ENCODE measurements at regions not wholly inside any gene's neighbourhood (a gene's known extent, or its start where the extent isn't known, plus 50 kb on each side); places are given as distances from the start of the nearest gene placed in this dataset.

DNA sequence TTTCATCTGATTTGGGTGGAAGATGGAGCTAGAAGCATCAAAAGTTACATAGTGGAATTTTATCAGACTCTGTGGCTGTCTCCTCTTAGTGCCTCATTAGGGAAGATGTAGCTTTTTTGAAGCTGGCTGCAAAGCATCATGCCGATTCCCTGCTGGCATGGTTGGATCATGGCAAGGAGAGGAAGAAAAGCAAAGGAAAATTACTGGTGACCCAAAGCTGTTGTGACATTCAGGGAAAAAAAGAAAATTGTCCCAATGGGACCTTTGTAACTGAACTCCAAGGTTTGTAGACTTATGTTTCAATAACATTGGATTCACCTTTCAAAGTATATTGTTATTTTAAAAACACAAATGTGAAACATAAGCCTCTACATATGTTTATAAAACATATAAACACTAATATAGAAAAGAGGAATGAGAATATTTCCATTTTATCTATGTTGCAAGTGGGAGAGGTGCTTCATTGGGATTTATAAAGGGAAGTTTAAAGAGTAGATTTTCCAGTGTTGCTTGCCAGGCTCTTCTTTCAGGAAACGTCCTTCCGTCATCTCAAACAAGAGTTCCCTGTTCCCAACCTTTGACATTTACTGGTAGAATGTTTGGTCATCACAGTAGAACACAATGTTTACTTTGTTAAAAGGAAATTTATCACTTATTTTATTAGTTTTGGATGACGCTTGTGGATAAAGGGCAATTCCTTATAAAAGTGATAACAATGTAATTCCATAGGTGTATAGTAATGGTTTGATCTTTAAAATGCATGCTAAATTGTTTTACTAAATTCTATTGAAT is 190.1 kb upstream of the GPRIN3 start:
- no peaks in the 10 kb centered on the region for H3K4me1 ChIP-seq (ENCODE audit: control insufficient read depth, low read length)
- H4K20me1 ChIP-seq (ENCODE audit: control insufficient read depth, insufficient read depth, low read depth, low read length): no peaks in the 10 kb centered on the region
- H3K36me3 ChIP-seq (ENCODE audit: control insufficient read depth, low read length): no peaks in the 10 kb centered on the region
- no peaks in the 10 kb centered on the region for H3K9me3 ChIP-seq (ENCODE audit: control insufficient read depth, insufficient read depth, low read length)
- no peaks in the 10 kb centered on the region for H3F3A ChIP-seq (ENCODE audit: control insufficient read depth, insufficient read depth)
- no peaks in the 10 kb centered on the region for H3K9me2 ChIP-seq (replicated peaks; ENCODE audit: control insufficient read depth, low read length)
- peaks cover 8% of the 10 kb centered on the region for H3K27me3 ChIP-seq (ENCODE audit: control insufficient read depth, low read length)
- no peaks in the 10 kb centered on the region for H3K79me2 ChIP-seq (ENCODE audit: control insufficient read depth, low read length)
- H3K4me2 ChIP-seq (ENCODE audit: low read length): no peak overlapping the region
- H3K27ac ChIP-seq (ENCODE audit: low read depth, low read length): no peak overlapping the region
- TF ChIP-seq CTCF (IDR thresholded peaks at IDR 0.05; ENCODE audit: low read depth, low read length, poor library complexity, severe bottlenecking) (no peak), EZH2phosphoT487 (IDR thresholded peaks at IDR 0.05; ENCODE audit: borderline replicate concordance, low read length) (no peak)
- no peak overlapping the region for H3K4me3 ChIP-seq (ENCODE audit: low read length)

- Histone ChIP-seq H4K20me1 (ENCODE audit: control insufficient read depth, insufficient read depth, low read depth, low read length) (no peaks in the 10 kb centered on the region), H3K36me3 (ENCODE audit: control insufficient read depth, low read length) (no peaks in the 10 kb centered on the region), H3F3A (ENCODE audit: control insufficient read depth, insufficient read depth) (no peaks in the 10 kb centered on the region), H3K4me1 (ENCODE audit: control insufficient read depth, low read length) (no peaks in the 10 kb centered on the region), H3K4me3 (ENCODE audit: low read length) (no peak overlapping the region), H3K79me2 (ENCODE audit: control insufficient read depth, low read length) (no peaks in the 10 kb centered on the region), H3K27ac (ENCODE audit: low read depth, low read length) (no peak overlapping the region), H3K9me2 (replicated peaks; ENCODE audit: control insufficient read depth, low read length) (no peaks in the 10 kb centered on the region), H3K9me3 (ENCODE audit: control insufficient read depth, insufficient read depth, low read length) (no peaks in the 10 kb centered on the region), H3K4me2 (ENCODE audit: low read length) (no peak overlapping the region), H3K27me3 (ENCODE audit: control insufficient read depth, low read length) (peaks cover 8% of the 10 kb centered on the region)
- TF ChIP-seq CTCF (IDR thresholded peaks at IDR 0.05; ENCODE audit: low read depth, low read length, poor library complexity, severe bottlenecking): no peak
- no peak for TF ChIP-seq EZH2phosphoT487 (IDR thresholded peaks at IDR 0.05; ENCODE audit: borderline replicate concordance, low read length)
Measured at GRCh38 chr4:89496851-89497250, 189.3 kb upstream of the GPRIN3 start.

DNA sequence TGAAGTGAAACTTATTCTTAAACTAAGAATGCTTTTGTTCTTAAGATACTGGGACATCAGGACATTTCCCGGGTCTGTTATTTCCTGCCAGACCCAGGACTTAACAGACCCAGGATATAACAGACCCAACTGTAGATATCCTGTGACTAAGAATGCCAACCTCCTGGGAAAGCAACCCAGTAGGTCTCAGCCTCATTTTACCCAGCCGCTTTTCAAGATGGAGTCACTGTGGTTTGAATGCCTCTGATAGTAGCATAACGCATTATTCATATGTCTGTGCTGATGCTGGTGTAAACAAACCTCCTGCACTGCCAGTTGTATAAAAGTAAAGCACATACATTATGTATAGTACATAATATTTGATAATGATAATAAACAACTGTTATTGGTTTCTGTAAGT is 185.8 kb upstream of the GPRIN3 start:
- H3K27me3 ChIP-seq (ENCODE audit: control insufficient read depth, low read length): no peaks in the 10 kb centered on the region
- no peaks in the 10 kb centered on the region for H3F3A ChIP-seq (ENCODE audit: control insufficient read depth, insufficient read depth)
- no peaks in the 10 kb centered on the region for H3K36me3 ChIP-seq (ENCODE audit: control insufficient read depth, low read length)
- H4K20me1 ChIP-seq (ENCODE audit: control insufficient read depth, insufficient read depth, low read depth, low read length): no peaks in the 10 kb centered on the region
- no peak overlapping the region for H3K4me2 ChIP-seq (ENCODE audit: low read length)
- no peak overlapping the region for H3K4me3 ChIP-seq (ENCODE audit: low read length)
- no peaks in the 10 kb centered on the region for H3K9me3 ChIP-seq (ENCODE audit: control insufficient read depth, insufficient read depth, low read length)
- H3K79me2 ChIP-seq (ENCODE audit: control insufficient read depth, low read length): no peaks in the 10 kb centered on the region
- H3K27ac ChIP-seq (ENCODE audit: low read depth, low read length): no peak overlapping the region
- no peaks in the 10 kb centered on the region for H3K4me1 ChIP-seq (ENCODE audit: control insufficient read depth, low read length)
- TF ChIP-seq CTCF (IDR thresholded peaks at IDR 0.05; ENCODE audit: low read depth, low read length, poor library complexity, severe bottlenecking) (no peak), EZH2phosphoT487 (IDR thresholded peaks at IDR 0.05; ENCODE audit: borderline replicate concordance, low read length) (no peak)
- H3K9me2 ChIP-seq (replicated peaks; ENCODE audit: control insufficient read depth, low read length): no peaks in the 10 kb centered on the region

All from DOHH2 (cell line).